Activated B cell treated with CpG ODN at 0.5 μM for 24 hours (primary cell): ENCODE measurements at regions not wholly inside any gene's neighbourhood (a gene's known extent, or its start where the extent isn't known, plus 50 kb on each side); places are given as distances from the start of the nearest gene placed in this dataset.

Source experiments
- ATAC-seq: fragments of 200-7000 bp; cut with Tn5 transposase; one replicate; pipeline ENCODE4 v1.10.0; 2021; ENCODE audit warnings: low read depth, mild to moderate bottlenecking, moderate library complexity
- CTCF ChIA-PET: fragments of 350-600 bp; sonication (Branson Sonifier 250); formaldehyde crosslinking; loops from one replicate; lab custom pipeline; 2021; ENCODE audit warnings: antibody characterized with exemption; lab: Charles Lee
- POLR2A ChIA-PET: fragments of 350-600 bp; sonication (Branson Sonifier 250); formaldehyde crosslinking; loops from one replicate; lab custom pipeline; 2021; ENCODE audit warnings: antibody characterized with exemption; lab: Charles Lee
- DNase-seq: peaks from one replicate; pipeline ENCODE4 v3.0.0; 2022
- H3K27ac Mint-ChIP-seq: one replicate; pipeline ENCODE4 v1.8.0; 2020; ENCODE audit warnings: mixed read lengths
- H3K27me3 Mint-ChIP-seq: one replicate; pipeline ENCODE4 v1.8.0; 2021; ENCODE audit warnings: mixed read lengths
- H3K36me3 Mint-ChIP-seq: one replicate; pipeline ENCODE4 v1.8.0; 2021; ENCODE audit warnings: low read depth, mixed read lengths
- H3K4me1 Mint-ChIP-seq: one replicate; pipeline ENCODE4 v1.8.0; 2021; ENCODE audit warnings: mixed read lengths
- H3K4me3 Mint-ChIP-seq: one replicate; pipeline ENCODE4 v1.8.0; 2020; ENCODE audit warnings: mild to moderate bottlenecking, mixed read lengths
- H3K9me3 Mint-ChIP-seq: one replicate; pipeline ENCODE4 v1.8.0; 2020; ENCODE audit warnings: mixed read lengths
- intact Hi-C: fragments of 100-400 bp; cut with micrococcal nuclease; formaldehyde crosslinking; loops from one replicate; pipeline ENCODE4 v1.15.1; 2024
- TF ChIP-seq, protein P1 (sequence below): fragments of 200-600 bp; IDR thresholded peaks from one replicate; pipeline ENCODE4 v1.8.0; 2022; ENCODE audit warnings: antibody characterized with exemption, mild to moderate bottlenecking

DNA sequence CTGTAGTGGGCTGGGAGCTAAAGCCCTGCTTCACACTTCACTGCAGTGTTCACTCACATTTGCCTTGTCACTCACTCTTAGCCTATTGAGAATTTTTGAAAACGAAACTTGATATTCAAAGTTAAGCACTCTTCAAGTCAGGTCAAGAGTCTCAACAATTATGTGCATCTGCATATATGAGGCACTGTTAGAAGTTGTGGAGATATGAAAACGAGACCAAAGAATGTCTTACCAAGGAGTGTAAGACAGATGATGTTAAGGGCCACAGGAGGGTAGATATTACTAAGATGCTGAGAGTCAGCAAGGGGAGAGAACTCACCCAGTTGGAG, 64.7 kb upstream of the GJA8 start:
- POLR2A ChIA-PET, result no interaction called here
- H3K4me1 Mint-ChIP-seq, result no peaks in the 10 kb centered on the region
- intact Hi-C loops, result no loop called here
- ATAC-seq (no peak), DNase-seq (no peak)
- H3K27ac Mint-ChIP-seq, result no peak overlapping the region
- TF ChIP-seq, protein P1, sequence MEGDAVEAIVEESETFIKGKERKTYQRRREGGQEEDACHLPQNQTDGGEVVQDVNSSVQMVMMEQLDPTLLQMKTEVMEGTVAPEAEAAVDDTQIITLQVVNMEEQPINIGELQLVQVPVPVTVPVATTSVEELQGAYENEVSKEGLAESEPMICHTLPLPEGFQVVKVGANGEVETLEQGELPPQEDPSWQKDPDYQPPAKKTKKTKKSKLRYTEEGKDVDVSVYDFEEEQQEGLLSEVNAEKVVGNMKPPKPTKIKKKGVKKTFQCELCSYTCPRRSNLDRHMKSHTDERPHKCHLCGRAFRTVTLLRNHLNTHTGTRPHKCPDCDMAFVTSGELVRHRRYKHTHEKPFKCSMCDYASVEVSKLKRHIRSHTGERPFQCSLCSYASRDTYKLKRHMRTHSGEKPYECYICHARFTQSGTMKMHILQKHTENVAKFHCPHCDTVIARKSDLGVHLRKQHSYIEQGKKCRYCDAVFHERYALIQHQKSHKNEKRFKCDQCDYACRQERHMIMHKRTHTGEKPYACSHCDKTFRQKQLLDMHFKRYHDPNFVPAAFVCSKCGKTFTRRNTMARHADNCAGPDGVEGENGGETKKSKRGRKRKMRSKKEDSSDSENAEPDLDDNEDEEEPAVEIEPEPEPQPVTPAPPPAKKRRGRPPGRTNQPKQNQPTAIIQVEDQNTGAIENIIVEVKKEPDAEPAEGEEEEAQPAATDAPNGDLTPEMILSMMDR, result no peak
- no peak overlapping the region for H3K4me3 Mint-ChIP-seq
- peaks cover 33% of the 10 kb centered on the region for H3K27me3 Mint-ChIP-seq
- CTCF ChIA-PET, result no interaction called here
- H3K9me3 Mint-ChIP-seq, result no peaks in the 10 kb centered on the region
- H3K36me3 Mint-ChIP-seq, result no peaks in the 10 kb centered on the region

DNA sequence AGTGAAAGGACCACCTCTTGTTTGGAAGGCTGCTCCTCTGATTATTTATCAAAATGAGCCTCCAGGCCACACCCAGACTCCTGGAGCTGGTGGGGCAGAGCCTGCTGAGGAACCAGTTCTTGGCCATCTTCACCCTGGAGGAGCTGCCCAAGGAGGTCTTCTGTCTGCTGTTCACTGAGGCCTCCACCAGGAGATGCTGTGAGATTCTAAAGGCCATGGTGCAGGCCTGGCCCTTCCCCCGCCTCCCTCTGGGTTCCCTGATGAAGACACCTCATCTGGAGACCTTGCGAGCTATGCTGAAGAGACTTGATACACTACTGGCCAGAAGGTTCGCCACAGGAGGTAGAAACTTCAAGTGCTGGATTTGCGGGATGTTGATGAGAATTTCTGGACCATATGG, 61.7 kb upstream of the GJA8 start:
- ATAC-seq (no peak), DNase-seq (no peak)
- TF ChIP-seq, protein P1, result no peak
- H3K4me3 Mint-ChIP-seq, result no peak overlapping the region
- H3K36me3 Mint-ChIP-seq, result no peaks in the 10 kb centered on the region
- CTCF ChIA-PET, result no interaction called here
- POLR2A ChIA-PET, result no interaction called here
- H3K27me3 Mint-ChIP-seq, result peaks cover 14% of the 10 kb centered on the region
- H3K9me3 Mint-ChIP-seq, result no peaks in the 10 kb centered on the region
- no peak overlapping the region for H3K27ac Mint-ChIP-seq
- H3K4me1 Mint-ChIP-seq, result no peaks in the 10 kb centered on the region
- intact Hi-C loops, result no loop called here

DNA sequence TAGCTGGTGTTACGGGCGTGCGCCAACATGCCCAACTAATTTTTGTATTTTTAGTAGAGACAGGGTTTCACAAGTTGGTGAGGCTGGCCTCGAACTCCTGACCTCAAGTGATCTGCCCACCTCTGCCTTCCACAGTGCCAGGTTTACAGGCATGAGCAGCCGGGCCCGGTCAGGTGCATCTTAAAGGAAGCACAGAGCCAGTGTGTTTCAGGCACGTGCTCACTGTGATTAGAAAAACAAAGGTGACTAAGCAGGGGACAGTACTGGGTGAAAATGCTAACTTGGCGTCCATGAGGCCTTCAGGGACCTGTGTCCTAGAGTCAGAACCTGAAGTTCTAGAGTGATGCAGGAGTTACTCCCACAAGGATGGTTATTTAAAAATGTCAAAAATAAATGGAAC, 60.0 kb upstream of the GJA8 start:
- Mint-ChIP-seq H3K4me3 (no peak overlapping the region), H3K9me3 (no peaks in the 10 kb centered on the region), H3K4me1 (no peaks in the 10 kb centered on the region), H3K27ac (no peak overlapping the region), H3K36me3 (no peaks in the 10 kb centered on the region), H3K27me3 (peaks cover 5% of the 10 kb centered on the region)
- TF ChIP-seq, protein P1, result no peak
- no peak for ATAC-seq
- intact Hi-C loops, result no loop called here
- ChIA-PET CTCF (no interaction called here), POLR2A (no interaction called here)
- DNase-seq, result no peak

DNA sequence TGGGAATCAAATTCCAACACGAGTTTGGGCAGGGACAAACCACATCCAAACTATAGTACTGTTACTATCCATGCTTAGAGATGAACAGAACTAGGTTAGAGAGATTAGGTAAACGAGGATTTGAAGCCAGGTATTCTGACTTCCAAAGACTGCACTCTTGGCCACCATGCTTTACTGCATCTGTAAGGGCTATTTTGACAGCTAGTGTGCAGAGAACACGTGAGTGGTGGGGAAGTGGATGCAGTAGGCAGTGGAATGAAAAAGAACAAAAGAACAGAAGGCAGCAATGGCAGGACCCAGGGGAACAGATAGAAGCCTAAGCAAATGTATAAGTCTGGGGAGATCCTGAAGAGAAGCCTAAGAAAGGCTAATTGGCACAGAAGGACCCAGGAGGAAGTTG, 59.1 kb upstream of the GJA8 start:
- ChIA-PET POLR2A (no interaction called here), CTCF (no interaction called here)
- ATAC-seq (no peak), DNase-seq (no peak)
- H3K9me3 Mint-ChIP-seq, result no peaks in the 10 kb centered on the region
- peaks cover 6% of the 10 kb centered on the region for H3K27me3 Mint-ChIP-seq
- intact Hi-C loops, result no loop called here
- no peak overlapping the region for H3K27ac Mint-ChIP-seq
- TF ChIP-seq, protein P1, result no peak
- no peaks in the 10 kb centered on the region for H3K4me1 Mint-ChIP-seq
- no peaks in the 10 kb centered on the region for H3K36me3 Mint-ChIP-seq
- H3K4me3 Mint-ChIP-seq, result no peak overlapping the region

DNA sequence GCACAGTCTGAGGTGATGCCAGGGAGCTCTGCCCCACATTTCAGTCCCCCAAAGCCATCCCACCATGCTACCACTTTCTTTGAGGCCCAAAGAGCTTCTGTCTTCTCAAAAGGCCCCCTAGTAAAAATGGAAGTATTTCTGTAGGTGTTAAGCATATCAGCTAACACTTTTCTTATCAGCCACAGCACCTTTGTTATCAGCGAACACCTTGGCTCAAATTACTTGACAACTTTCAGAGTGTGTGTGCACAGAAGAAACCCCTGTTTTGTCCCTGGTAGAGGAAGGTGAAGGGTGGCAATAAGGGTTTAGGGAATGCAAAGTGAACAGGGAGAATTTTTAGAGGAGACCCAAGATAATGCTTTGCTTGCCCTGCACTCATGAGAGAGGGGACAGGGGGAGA, 54.8 kb upstream of the GJA8 start:
- TF ChIP-seq, protein P1, result no peak
- Mint-ChIP-seq H3K4me1 (no peaks in the 10 kb centered on the region), H3K27ac (no peak overlapping the region), H3K27me3 (peaks cover 12% of the 10 kb centered on the region), H3K36me3 (no peaks in the 10 kb centered on the region), H3K9me3 (no peaks in the 10 kb centered on the region), H3K4me3 (no peak overlapping the region)
- no peak for ATAC-seq
- CTCF ChIA-PET, result no interaction called here
- no peak for DNase-seq
- intact Hi-C loops, result no loop called here
- POLR2A ChIA-PET, result no interaction called here
